Smooth muscle cell (in vitro differentiated cells): ENCODE measurements at regions not wholly inside any gene's neighbourhood (a gene's known extent, or its start where the extent isn't known, plus 50 kb on each side); places are given as distances from the start of the nearest gene placed in this dataset.

Experiments used
- DNase-seq: peaks from one replicate; lab custom pipeline; 2025; ENCODE audit not compliant: unreplicated experiment; lab: John Stamatoyannopoulos, UW
- H2AFZ ChIP-seq: fragments of 200-600 bp; sonication (generic); 2 replicates; pipeline ENCODE4 v1.6.0; 2016; ENCODE audit warnings: antibody characterized with exemption, low read depth, mild to moderate bottlenecking
- H3F3A ChIP-seq: fragments of 200-600 bp; sonication (generic); 2 replicates; pipeline ENCODE4 v1.6.0; 2017; ENCODE audit warnings: antibody characterized with exemption, low read depth
- H3K27ac ChIP-seq: fragments of 200-600 bp; sonication (generic); 2 replicates; pipeline ENCODE4 v1.5.1; 2016; ENCODE audit warnings: low read depth, mild to moderate bottlenecking
- H3K27me3 ChIP-seq: fragments of 200-600 bp; sonication (generic); 2 replicates; pipeline ENCODE4 v1.6.1; 2016; ENCODE audit warnings: low read depth, mild to moderate bottlenecking
- H3K36me3 ChIP-seq: fragments of 200-600 bp; sonication (generic); 2 replicates; pipeline ENCODE4 v1.5.1; 2016; ENCODE audit warnings: low read depth
- H3K4me1 ChIP-seq: fragments of 200-600 bp; sonication (generic); 2 replicates; pipeline ENCODE4 v1.5.1; 2016; ENCODE audit warnings: low read depth
- H3K4me2 ChIP-seq: fragments of 200-600 bp; sonication (generic); 2 replicates; pipeline ENCODE4 v1.6.0; 2016; ENCODE audit warnings: mild to moderate bottlenecking
- H3K4me3 ChIP-seq: fragments of 200-600 bp; sonication (generic); 2 replicates; pipeline ENCODE4 v1.5.1; 2016; ENCODE audit warnings: mild to moderate bottlenecking
- H3K79me2 ChIP-seq: fragments of 200-600 bp; sonication (generic); 2 replicates; pipeline ENCODE4 v1.6.0; 2016; ENCODE audit warnings: low read depth, mild to moderate bottlenecking
- H3K9ac ChIP-seq: fragments of 200-600 bp; sonication (generic); 2 replicates; pipeline ENCODE4 v1.6.0; 2016; ENCODE audit warnings: low read depth
- H3K9me3 ChIP-seq: fragments of 200-600 bp; sonication (generic); replicated peaks from 2 replicates; pipeline ENCODE4 v1.5.1; 2016; ENCODE audit warnings: low read depth
- H4K20me1 ChIP-seq: fragments of 200-600 bp; sonication (generic); 2 replicates; pipeline ENCODE4 v1.6.0; 2016; ENCODE audit warnings: low read depth
- WGBS: methylation state at CpG from one replicate; pipeline ENCODE4 v1.1.7; 2016; ENCODE audit warnings: low lambda C conversion rate; 5-methylcytosine and 5-hydroxymethylcytosine counted together
- TF ChIP-seq, protein P1 (sequence below): fragments of 200-600 bp; sonication (generic); IDR thresholded peaks from 2 replicates; pipeline ENCODE4 v1.5.1; 2017; ENCODE audit warnings: borderline replicate concordance, mild to moderate bottlenecking, antibody characterized with exemption; ENCODE audit not compliant: insufficient read depth, poor library complexity, severe bottlenecking

- TF ChIP-seq, protein P1, sequence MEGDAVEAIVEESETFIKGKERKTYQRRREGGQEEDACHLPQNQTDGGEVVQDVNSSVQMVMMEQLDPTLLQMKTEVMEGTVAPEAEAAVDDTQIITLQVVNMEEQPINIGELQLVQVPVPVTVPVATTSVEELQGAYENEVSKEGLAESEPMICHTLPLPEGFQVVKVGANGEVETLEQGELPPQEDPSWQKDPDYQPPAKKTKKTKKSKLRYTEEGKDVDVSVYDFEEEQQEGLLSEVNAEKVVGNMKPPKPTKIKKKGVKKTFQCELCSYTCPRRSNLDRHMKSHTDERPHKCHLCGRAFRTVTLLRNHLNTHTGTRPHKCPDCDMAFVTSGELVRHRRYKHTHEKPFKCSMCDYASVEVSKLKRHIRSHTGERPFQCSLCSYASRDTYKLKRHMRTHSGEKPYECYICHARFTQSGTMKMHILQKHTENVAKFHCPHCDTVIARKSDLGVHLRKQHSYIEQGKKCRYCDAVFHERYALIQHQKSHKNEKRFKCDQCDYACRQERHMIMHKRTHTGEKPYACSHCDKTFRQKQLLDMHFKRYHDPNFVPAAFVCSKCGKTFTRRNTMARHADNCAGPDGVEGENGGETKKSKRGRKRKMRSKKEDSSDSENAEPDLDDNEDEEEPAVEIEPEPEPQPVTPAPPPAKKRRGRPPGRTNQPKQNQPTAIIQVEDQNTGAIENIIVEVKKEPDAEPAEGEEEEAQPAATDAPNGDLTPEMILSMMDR, result no peak
- DNase-seq, result no peak
- H3K4me2 ChIP-seq, result no peak overlapping the region
- no peak overlapping the region for H3K4me3 ChIP-seq
- H3K9me3 ChIP-seq, result no peaks in the 10 kb centered on the region
- no peaks in the 10 kb centered on the region for H3F3A ChIP-seq
- no peaks in the 10 kb centered on the region for H3K36me3 ChIP-seq
- H3K4me1 ChIP-seq, result no peaks in the 10 kb centered on the region
- WGBS, result 72% methylated on average over 4 of the region's 4 CpGs
- no peak overlapping the region for H2AFZ ChIP-seq
- no peaks in the 10 kb centered on the region for H4K20me1 ChIP-seq
- no peaks in the 10 kb centered on the region for H3K79me2 ChIP-seq
- H3K9ac ChIP-seq, result no peak overlapping the region
- no peak overlapping the region for H3K27ac ChIP-seq
- no peaks in the 10 kb centered on the region for H3K27me3 ChIP-seq
Measured at GRCh38 chr18:6591491-6591890, 138.0 kb upstream of the ARHGAP28 start.

- TF ChIP-seq, protein P1, result no peak
- Histone ChIP-seq H3K27me3 (no peaks in the 10 kb centered on the region), H3F3A (no peaks in the 10 kb centered on the region), H3K27ac (no peak overlapping the region), H2AFZ (no peak overlapping the region), H3K4me3 (no peak overlapping the region), H3K9ac (no peak overlapping the region), H4K20me1 (no peaks in the 10 kb centered on the region), H3K4me2 (no peak overlapping the region), H3K36me3 (no peaks in the 10 kb centered on the region), H3K9me3 (no peaks in the 10 kb centered on the region), H3K79me2 (no peaks in the 10 kb centered on the region), H3K4me1 (no peaks in the 10 kb centered on the region)
- WGBS, result 97% methylated on average over 2 of the region's 2 CpGs
- DNase-seq, result no peak
Measured at GRCh38 chr18:6592522-6592921, 137.0 kb upstream of the ARHGAP28 start.

DNA sequence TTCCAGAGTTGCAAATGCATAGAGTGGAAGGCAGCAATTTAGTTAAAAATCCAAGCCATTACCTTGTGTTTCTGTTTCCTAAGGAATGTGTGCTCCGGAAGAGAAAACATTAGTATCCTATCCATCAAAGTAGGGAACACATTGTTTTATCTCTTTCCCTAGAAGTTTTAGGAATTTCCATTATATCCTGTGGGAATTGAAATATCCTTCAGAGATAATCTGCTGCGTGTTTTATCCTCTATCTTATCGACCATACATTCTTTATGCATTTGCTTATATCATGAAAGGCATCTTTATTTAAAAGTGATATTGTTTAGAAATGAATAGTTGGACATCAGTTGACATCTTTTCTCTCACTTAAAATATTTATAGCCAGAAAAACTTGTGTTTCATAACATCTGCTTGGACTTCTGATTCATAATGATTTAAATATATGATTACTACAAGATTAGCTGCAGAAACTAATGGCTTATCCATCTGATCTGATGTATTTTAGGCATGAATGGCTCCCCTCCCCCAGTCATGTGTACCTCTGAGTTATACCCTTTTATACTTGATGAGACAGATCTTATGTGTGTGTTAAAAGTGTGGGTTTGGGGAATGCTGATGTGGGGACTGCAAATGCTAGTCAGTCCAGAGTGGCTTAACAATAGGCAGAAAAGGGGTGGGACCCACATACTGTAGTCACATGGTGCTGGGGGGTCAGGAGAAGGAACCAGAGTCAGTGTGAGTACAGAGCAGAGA, 136.2 kb upstream of the ARHGAP28 start:
- H3K4me1 ChIP-seq, result no peaks in the 10 kb centered on the region
- no peak overlapping the region for H3K27ac ChIP-seq
- no peak for DNase-seq

More for the DNA sequence above, 136.2 kb upstream of the ARHGAP28 start:
- TF ChIP-seq, protein P1, result no peak
- H3K27me3 ChIP-seq, result no peaks in the 10 kb centered on the region
- H3K79me2 ChIP-seq, result no peaks in the 10 kb centered on the region
- no peaks in the 10 kb centered on the region for H3K9me3 ChIP-seq
- no peak overlapping the region for H3K4me2 ChIP-seq
- 69% methylated on average over 3 of the region's 3 CpGs for whole genome bisulfite sequencing
- no peak overlapping the region for H3K4me3 ChIP-seq
- no peak overlapping the region for H3K9ac ChIP-seq
- H4K20me1 ChIP-seq, result no peaks in the 10 kb centered on the region
- H3K36me3 ChIP-seq, result no peaks in the 10 kb centered on the region
- H2AFZ ChIP-seq, result no peak overlapping the region
- H3F3A ChIP-seq, result no peaks in the 10 kb centered on the region
